HS-5 (cell line): ENCODE measurements at regions not wholly inside any gene's neighbourhood (a gene's known extent, or its start where the extent isn't known, plus 50 kb on each side); places are given as distances from the start of the nearest gene placed in this dataset.
"Not testable (repeated sequence)": the region's sequence is repeated elsewhere in the genome, so short reads cannot be mapped to it uniquely, and the experiment has no call there.

Source experiments
- DNase-seq: peaks from one replicate; pipeline ENCODE4 v3.0.0-alpha.2; 2012; ENCODE audit warnings: low read depth

- no peak for DNase-seq
Observed at GRCh38 chr13:110006304-110006703, 219.9 kb upstream of the IRS2 start.

GRCh38 chr13:110005563-110005962 is 219.2 kb upstream of the IRS2 start:
- no peak for DNase-seq

DNA sequence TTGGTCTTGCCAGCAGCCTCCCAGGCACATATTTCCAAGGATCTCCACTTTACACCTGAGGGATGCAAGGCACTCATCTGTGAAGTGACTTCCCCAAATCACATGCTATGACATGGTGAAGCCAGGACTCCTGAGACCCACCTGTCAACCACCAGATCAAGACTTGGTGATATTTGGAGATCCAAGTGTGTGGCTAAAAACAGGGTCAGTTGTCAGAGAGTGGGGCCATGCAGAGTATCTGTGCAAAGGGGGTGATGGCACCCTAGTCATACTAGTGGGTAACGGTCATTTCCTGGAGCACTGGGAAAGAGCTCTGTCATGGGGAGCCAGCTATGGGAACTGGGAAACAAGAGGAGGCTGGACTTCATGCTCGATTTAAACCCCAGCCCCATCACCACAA is 218.4 kb upstream of the IRS2 start:
- no peak for DNase-seq

DNA sequence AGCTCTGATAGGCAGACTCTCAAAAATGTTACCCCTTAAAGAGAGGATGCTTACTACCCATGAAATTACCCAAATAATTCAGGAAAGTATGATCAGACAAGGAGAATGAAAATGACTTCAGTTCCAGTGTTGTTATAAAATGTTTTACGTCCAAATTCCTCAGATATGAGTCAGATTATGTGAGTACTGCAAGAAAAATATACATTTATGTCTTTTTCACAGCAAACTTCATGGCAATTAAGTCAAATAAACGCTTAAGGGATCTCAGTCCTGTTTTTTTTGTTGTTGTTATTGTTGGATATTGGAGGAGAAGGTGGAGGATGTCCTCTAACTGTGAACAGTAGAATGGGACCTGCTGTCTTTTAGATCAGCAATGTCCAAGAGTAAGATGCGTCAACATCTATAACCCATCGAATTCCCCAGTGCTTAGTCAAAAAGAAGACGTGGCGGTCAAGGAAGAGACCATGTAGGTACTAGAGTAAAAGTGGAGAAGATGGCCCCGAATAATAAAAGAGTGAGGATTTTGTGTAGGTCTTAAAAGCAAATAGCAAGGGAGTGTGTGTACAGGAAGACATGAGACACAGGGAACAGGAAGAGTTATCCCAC is 215.4 kb upstream of the IRS2 start:
- no peak for DNase-seq

- DNase-seq: no peak
Observed at GRCh38 chr13:110000534-110001345, 214.4 kb upstream of the IRS2 start.

- no peak for DNase-seq
Observed at GRCh38 chr13:109999659-110000533, 213.5 kb upstream of the IRS2 start.

DNA sequence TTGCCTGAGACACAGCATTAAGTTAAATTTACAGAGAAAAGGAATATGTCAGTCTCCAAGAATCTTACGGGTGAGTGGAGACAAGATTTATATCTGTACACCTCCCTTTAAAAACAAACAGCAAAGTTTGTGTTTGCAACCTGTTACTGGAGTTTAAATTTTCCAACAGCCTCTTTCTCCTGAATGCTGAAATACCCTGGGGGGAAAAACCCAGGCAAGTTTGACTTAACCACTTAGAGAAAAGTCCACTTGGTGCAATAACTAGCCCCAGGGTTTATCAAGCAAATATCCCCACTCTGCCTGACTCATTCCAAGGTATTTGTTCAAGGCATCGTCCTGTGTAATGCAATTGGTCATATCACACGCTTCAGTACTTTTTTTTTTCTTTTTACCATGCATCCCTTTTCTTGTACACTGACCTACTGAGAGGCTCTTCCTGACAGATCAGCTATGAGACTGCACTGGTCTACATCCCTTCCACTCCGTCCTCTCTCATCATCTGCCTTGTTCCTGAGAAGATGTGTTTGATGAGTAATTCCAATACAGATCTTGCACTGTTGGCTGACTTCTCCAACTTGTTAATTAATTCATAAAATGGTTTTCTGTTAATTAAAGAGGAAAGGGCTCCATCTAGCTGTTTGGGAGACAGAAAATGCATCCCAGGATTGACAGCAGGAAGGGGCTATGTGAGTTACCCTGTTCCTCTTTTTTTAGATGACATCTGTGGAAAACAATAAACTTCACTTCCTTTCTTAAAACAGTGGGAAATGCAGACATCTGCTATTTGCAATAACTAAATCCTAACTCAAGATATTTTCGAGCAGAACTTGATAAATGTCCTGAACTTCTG is 212.5 kb upstream of the IRS2 start:
- DNase-seq: no peak

DNA sequence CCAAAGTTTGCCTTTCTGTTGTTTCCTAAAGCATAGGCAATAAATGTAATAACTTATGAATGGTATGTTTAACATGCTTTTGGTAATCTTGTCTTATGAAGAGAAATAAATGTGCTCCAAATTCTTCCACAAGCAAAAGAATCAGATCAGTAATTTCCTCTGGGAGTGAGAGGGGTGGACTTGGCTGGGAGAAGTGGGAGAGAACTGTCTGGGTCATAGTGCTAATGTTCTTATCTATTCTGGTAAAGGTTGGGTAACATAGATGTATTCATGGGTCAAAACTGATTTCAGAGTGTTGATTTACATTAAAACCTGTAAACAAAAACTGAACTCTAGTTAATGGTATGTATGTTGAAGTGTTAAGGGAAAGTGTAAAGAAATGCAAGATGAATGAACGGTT is 211.7 kb upstream of the IRS2 start:
- no peak for DNase-seq

GRCh38 chr13:109997056-109997595 is 210.7 kb upstream of the IRS2 start:
- not testable (repeated sequence) for DNase-seq

- DNase-seq: no peak
Observed at GRCh38 chr13:109996404-109996960, 210.1 kb upstream of the IRS2 start.

GRCh38 chr13:109995578-109995977 is 209.2 kb upstream of the IRS2 start:
- no peak for DNase-seq

- no peak for DNase-seq
Observed at GRCh38 chr13:109990296-109990695, 203.9 kb upstream of the IRS2 start.

- DNase-seq: no peak
Observed at GRCh38 chr13:109989686-109990085, 203.3 kb upstream of the IRS2 start.

GRCh38 chr13:109989155-109989554 is 202.8 kb upstream of the IRS2 start:
- no peak for DNase-seq

DNA sequence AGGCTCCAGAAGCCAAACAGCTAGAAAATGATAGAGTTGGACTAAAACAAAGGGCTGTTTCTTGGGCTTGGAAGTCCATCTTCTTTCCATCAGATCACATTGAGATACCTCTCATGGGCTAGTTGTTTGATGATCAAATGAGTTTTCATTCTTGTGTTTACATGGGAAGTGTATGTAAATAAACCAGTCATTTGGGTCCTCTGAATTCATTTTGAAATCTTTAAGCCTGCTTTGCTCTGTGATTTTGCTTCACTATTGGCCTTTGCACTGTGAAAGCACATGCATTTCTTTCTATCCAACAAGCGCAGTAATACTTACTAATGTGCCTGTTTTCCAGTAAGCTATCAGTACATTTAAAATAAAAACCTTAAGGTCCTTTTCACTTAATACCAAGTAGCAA is 200.5 kb upstream of the IRS2 start:
- no peak for DNase-seq

- no peak for DNase-seq
Observed at GRCh38 chr13:109985871-109986450, 199.6 kb upstream of the IRS2 start.

GRCh38 chr13:109983447-109983846 is 197.1 kb upstream of the IRS2 start:
- DNase-seq: no peak

GRCh38 chr13:109981000-109981399 is 194.6 kb upstream of the IRS2 start:
- DNase-seq: no peak

GRCh38 chr13:109979676-109980075 is 193.3 kb upstream of the IRS2 start:
- DNase-seq: not testable (repeated sequence)

DNA sequence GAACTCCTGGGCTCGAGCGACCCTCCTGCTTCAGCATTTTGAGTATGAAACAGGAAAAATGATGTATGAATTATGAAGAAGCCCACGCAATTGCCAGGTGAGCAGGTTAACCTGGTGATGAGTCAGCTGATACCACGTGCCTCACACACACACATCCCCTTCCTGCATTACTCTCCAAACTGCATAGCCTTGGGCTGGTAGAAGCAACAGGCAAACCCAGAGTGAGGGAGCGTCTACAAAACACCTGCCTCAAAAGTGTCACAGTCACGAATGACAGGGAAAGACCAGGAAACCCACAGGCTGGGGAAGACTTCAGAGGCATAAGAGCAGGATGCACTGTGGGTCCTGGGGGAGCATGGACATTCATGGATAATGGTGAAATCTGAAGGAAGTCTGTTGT is 192.8 kb upstream of the IRS2 start:
- DNase-seq: no peak
